GM12873 (cell line): ENCODE measurements at regions not wholly inside any gene's neighbourhood (a gene's known extent, or its start where the extent isn't known, plus 50 kb on each side); places are given as distances from the start of the nearest gene placed in this dataset.

ENCODE experiments used
- CTCF ChIP-seq: IDR thresholded peaks from 2 replicates; pipeline ENCODE4 v1.5.1; 2012; ENCODE audit warnings: low read depth, mild to moderate bottlenecking, moderate library complexity, low read length, control low read depth; ENCODE audit not compliant: insufficient read depth; ENCODE audit errors: missing control alignments

- no peak for TF ChIP-seq CTCF
Observed at GRCh38 chr3:76954412-76954811, 85.5 kb upstream of the ROBO2 start.

- no peak for TF ChIP-seq CTCF
Observed at GRCh38 chr3:76958274-76958673, 81.6 kb upstream of the ROBO2 start.

- TF ChIP-seq CTCF = no peak
Observed at GRCh38 chr3:76958861-76959260, 81.0 kb upstream of the ROBO2 start.

GRCh38 chr3:76961284-76961683 lies 78.6 kb upstream of the ROBO2 start:
- TF ChIP-seq CTCF = no peak

GRCh38 chr3:76965122-76965725 lies 74.7 kb upstream of the ROBO2 start:
- TF ChIP-seq CTCF = no peak

- TF ChIP-seq CTCF = no peak
Observed at GRCh38 chr3:76969471-76969870, 70.4 kb upstream of the ROBO2 start.

GRCh38 chr3:76969996-76970615 lies 69.8 kb upstream of the ROBO2 start:
- TF ChIP-seq CTCF = no peak
